GM23338 (cell line): ENCODE measurements at regions not wholly inside any gene's neighbourhood (a gene's known extent, or its start where the extent isn't known, plus 50 kb on each side); places are given as distances from the start of the nearest gene placed in this dataset.

Experiments used
- ATAC-seq: fragments of 200-7000 bp; cut with Tn5 transposase; 3 replicates; pipeline ENCODE4 v1.9.1; 2020
- DNase-seq: peaks from one replicate; pipeline ENCODE4 v3.0.0-alpha.2; 2015; ENCODE audit warnings: low spot score
- H2AFZ ChIP-seq: fragments of 200-600 bp; sonication (generic); 2 replicates; pipeline ENCODE4 v1.8.0; 2016; ENCODE audit warnings: antibody characterized with exemption, mild to moderate bottlenecking, moderate library complexity
- H3F3A ChIP-seq: fragments of 200-600 bp; sonication (generic); replicated peaks from 2 replicates; pipeline ENCODE4 v1.8.0; 2017; ENCODE audit warnings: antibody characterized with exemption, mixed run types, low read depth
- H3K27ac ChIP-seq: fragments of 200-600 bp; sonication (generic); 2 replicates; pipeline ENCODE4 v1.6.1; 2016; ENCODE audit warnings: low read depth
- H3K27me3 ChIP-seq: fragments of 200-600 bp; sonication (generic); 2 replicates; pipeline ENCODE4 v1.8.0; 2016; ENCODE audit warnings: mild to moderate bottlenecking, mixed run types, moderate library complexity; ENCODE audit not compliant: insufficient read depth
- H3K36me3 ChIP-seq: fragments of 200-600 bp; sonication (generic); 2 replicates; pipeline ENCODE4 v1.8.0; 2016; ENCODE audit warnings: mild to moderate bottlenecking; ENCODE audit not compliant: insufficient read depth
- H3K4me1 ChIP-seq: fragments of 200-600 bp; sonication (generic); 2 replicates; pipeline ENCODE4 v1.8.0; 2016; ENCODE audit warnings: mild to moderate bottlenecking, moderate library complexity; ENCODE audit not compliant: insufficient read depth
- H3K4me2 ChIP-seq: fragments of 200-600 bp; sonication (generic); 2 replicates; pipeline ENCODE4 v1.7.1; 2017; ENCODE audit warnings: mixed run types
- H3K4me3 ChIP-seq: fragments of 200-600 bp; sonication (generic); 2 replicates; pipeline ENCODE4 v1.6.1; 2016; ENCODE audit warnings: mixed run types
- H3K79me2 ChIP-seq: fragments of 200-600 bp; sonication (generic); replicated peaks from 2 replicates; pipeline ENCODE4 v1.8.0; 2017; ENCODE audit warnings: mild to moderate bottlenecking; ENCODE audit not compliant: insufficient read depth
- H3K9me2 ChIP-seq: fragments of 200-600 bp; sonication (generic); 2 replicates; pipeline ENCODE4 v1.8.0; 2017; ENCODE audit not compliant: insufficient read depth
- H4K20me1 ChIP-seq: fragments of 200-600 bp; sonication (generic); replicated peaks from 2 replicates; pipeline ENCODE4 v1.8.0; 2017; ENCODE audit warnings: mild to moderate bottlenecking; ENCODE audit not compliant: insufficient read depth
- H3K27ac Mint-ChIP-seq: 2 replicates; pipeline ENCODE4 v1.8.0; 2020; ENCODE audit warnings: inconsistent platforms, mild to moderate bottlenecking, moderate library complexity, mixed read lengths
- H3K27me3 Mint-ChIP-seq: 3 replicates; pipeline ENCODE4 v1.8.0; 2022; ENCODE audit warnings: low read depth, mild to moderate bottlenecking, moderate library complexity, mixed read lengths, inconsistent platforms; ENCODE audit not compliant: insufficient read depth, poor library complexity
- H3K36me3 Mint-ChIP-seq: 3 replicates; pipeline ENCODE4 v1.8.0; 2021; ENCODE audit warnings: low read depth, mild to moderate bottlenecking, inconsistent platforms, moderate library complexity, mixed read lengths
- H3K4me1 Mint-ChIP-seq: 3 replicates; pipeline ENCODE4 v1.8.0; 2020; ENCODE audit warnings: mild to moderate bottlenecking, inconsistent platforms, mixed read lengths
- H3K4me3 Mint-ChIP-seq: 3 replicates; pipeline ENCODE4 v1.8.0; 2021; ENCODE audit warnings: moderate library complexity, mild to moderate bottlenecking, inconsistent platforms, mixed read lengths
- H3K9me3 Mint-ChIP-seq: 3 replicates; pipeline ENCODE4 v1.8.0; 2020; ENCODE audit warnings: moderate library complexity, mild to moderate bottlenecking, inconsistent platforms, mixed read lengths
- CREB1 ChIP-seq: fragments of 250-450 bp; sonication (Bioruptor Pico); IDR thresholded peaks from 2 replicates; pipeline ENCODE4 v1.5.0; 2020; ENCODE audit warnings: low read depth, mild to moderate bottlenecking, moderate library complexity
- EZH2 ChIP-seq: fragments of 200-600 bp; sonication (generic); IDR thresholded peaks from one replicate; pipeline ENCODE4 v1.8.0; 2017; ENCODE audit warnings: antibody characterized with exemption, mild to moderate bottlenecking, low read depth; ENCODE audit not compliant: unreplicated experiment
- EZH2phosphoT487 ChIP-seq: fragments of 200-600 bp; sonication (generic); IDR thresholded peaks from one replicate; pipeline ENCODE4 v1.8.1; 2018; ENCODE audit warnings: antibody characterized with exemption; ENCODE audit not compliant: unreplicated experiment
- JUNB ChIP-seq: IDR thresholded peaks from one replicate; pipeline ENCODE4 v1.6.1; 2016; ENCODE audit warnings: antibody characterized with exemption; ENCODE audit not compliant: unreplicated experiment
- TF ChIP-seq, protein P1 (sequence below): IDR thresholded peaks from one replicate; pipeline ENCODE4 v1.6.1; 2018; ENCODE audit warnings: antibody characterized with exemption; ENCODE audit not compliant: unreplicated experiment
- TF ChIP-seq, protein P2 (sequence below), 2 experiments: fragments of 200-600 bp in 1 of 2; sonication (generic) in 1 of 2; conservative IDR thresholded peaks; 2 replicates each; pipeline versions ENCODE4 v1.5.1 to v1.6.1; 2016 to 2017; ENCODE audit warnings: antibody characterized with exemption in 2 of 2, low read depth in 2 of 2, mild to moderate bottlenecking in 2 of 2, moderate library complexity in 1 of 2

GRCh38 chr20:12036142-12036541 is 118.4 kb downstream of the BTBD3 start (continued):
- TF ChIP-seq, protein P1, sequence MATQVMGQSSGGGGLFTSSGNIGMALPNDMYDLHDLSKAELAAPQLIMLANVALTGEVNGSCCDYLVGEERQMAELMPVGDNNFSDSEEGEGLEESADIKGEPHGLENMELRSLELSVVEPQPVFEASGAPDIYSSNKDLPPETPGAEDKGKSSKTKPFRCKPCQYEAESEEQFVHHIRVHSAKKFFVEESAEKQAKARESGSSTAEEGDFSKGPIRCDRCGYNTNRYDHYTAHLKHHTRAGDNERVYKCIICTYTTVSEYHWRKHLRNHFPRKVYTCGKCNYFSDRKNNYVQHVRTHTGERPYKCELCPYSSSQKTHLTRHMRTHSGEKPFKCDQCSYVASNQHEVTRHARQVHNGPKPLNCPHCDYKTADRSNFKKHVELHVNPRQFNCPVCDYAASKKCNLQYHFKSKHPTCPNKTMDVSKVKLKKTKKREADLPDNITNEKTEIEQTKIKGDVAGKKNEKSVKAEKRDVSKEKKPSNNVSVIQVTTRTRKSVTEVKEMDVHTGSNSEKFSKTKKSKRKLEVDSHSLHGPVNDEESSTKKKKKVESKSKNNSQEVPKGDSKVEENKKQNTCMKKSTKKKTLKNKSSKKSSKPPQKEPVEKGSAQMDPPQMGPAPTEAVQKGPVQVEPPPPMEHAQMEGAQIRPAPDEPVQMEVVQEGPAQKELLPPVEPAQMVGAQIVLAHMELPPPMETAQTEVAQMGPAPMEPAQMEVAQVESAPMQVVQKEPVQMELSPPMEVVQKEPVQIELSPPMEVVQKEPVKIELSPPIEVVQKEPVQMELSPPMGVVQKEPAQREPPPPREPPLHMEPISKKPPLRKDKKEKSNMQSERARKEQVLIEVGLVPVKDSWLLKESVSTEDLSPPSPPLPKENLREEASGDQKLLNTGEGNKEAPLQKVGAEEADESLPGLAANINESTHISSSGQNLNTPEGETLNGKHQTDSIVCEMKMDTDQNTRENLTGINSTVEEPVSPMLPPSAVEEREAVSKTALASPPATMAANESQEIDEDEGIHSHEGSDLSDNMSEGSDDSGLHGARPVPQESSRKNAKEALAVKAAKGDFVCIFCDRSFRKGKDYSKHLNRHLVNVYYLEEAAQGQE: no peak
- no peak for TF ChIP-seq EZH2

DNA sequence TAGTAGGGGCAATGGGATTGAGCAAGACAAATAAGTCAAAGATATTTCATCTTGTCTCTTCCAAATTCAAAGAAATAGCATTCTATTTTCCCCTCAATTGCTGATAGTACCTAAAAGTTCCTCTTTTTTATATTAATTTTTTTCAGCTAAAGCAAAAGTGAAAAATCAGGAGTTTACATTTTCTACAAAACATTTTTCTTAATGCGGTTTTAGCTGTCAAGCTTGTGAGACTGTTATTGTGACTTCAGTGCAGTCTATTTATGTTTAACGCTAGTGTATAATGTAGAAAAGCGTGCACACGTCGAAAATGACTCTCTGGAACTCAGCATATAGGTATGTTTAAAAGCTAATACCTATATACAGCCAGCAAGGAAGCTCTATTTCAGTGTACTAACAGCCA is 119.8 kb downstream of the BTBD3 start:
- no peak for DNase-seq
- Mint-ChIP-seq H3K27ac (no peak overlapping the region), H3K36me3 (no peaks in the 10 kb centered on the region), H3K4me1 (no peaks in the 10 kb centered on the region), H3K9me3 (no peaks in the 10 kb centered on the region; the same call in 2 of the 3 replicates), H3K27me3 (no peaks in the 10 kb centered on the region), H3K4me3 (no peak overlapping the region)
- Histone ChIP-seq H3K4me2 (no peak overlapping the region), H3K36me3 (no peaks in the 10 kb centered on the region), H3K27me3 (no peaks in the 10 kb centered on the region), H3K27ac (no peak overlapping the region), H3K4me3 (no peak overlapping the region), H2AFZ (no peak overlapping the region), H4K20me1 (no peaks in the 10 kb centered on the region), H3K4me1 (no peaks in the 10 kb centered on the region), H3K9me2 (peaks cover 7% of the 10 kb centered on the region), H3F3A (no peaks in the 10 kb centered on the region), H3K79me2 (no peaks in the 10 kb centered on the region)
- TF ChIP-seq EZH2phosphoT487: no peak
- no peak for TF ChIP-seq JUNB
- no peak for TF ChIP-seq CREB1 (CRISPR knock-in tag)
- TF ChIP-seq, protein P1: no peak
- TF ChIP-seq, protein P2, sequence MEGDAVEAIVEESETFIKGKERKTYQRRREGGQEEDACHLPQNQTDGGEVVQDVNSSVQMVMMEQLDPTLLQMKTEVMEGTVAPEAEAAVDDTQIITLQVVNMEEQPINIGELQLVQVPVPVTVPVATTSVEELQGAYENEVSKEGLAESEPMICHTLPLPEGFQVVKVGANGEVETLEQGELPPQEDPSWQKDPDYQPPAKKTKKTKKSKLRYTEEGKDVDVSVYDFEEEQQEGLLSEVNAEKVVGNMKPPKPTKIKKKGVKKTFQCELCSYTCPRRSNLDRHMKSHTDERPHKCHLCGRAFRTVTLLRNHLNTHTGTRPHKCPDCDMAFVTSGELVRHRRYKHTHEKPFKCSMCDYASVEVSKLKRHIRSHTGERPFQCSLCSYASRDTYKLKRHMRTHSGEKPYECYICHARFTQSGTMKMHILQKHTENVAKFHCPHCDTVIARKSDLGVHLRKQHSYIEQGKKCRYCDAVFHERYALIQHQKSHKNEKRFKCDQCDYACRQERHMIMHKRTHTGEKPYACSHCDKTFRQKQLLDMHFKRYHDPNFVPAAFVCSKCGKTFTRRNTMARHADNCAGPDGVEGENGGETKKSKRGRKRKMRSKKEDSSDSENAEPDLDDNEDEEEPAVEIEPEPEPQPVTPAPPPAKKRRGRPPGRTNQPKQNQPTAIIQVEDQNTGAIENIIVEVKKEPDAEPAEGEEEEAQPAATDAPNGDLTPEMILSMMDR (conservative IDR thresholded peaks at IDR 0.05; ENCODE audit: low read depth in 2 of 2): no peak
- TF ChIP-seq EZH2: no peak
- no peak for ATAC-seq
